Suprapubic skin (tissue), 3 donors: ENCODE measurements at regions not wholly inside any gene's neighbourhood (a gene's known extent, or its start where the extent isn't known, plus 50 kb on each side); places are given as distances from the start of the nearest gene placed in this dataset.

Experiments
- EP300 ChIP-seq: sonication (generic); formaldehyde crosslinking; IDR thresholded peaks from one replicate; pipeline ENCODE4 v1.6.1; 2017; ENCODE audit warnings: antibody characterized with exemption
- POLR2A ChIP-seq, 2 donors: fragments of 450-650 bp; IDR thresholded peaks; one replicate each; pipeline ENCODE4 v1.6.1; 2017; ENCODE audit warnings: antibody characterized with exemption in 2 of 2, mild to moderate bottlenecking in 2 of 2, moderate library complexity in 2 of 2
- TF ChIP-seq, protein P1 (sequence below), 2 donors: fragments of 200-600 bp in 1 of 2; fragments of 450-650 bp in 1 of 2; sonication (generic) in 1 of 2; IDR thresholded peaks; one replicate each; pipeline ENCODE4 v1.5.1; 2016 to 2019; ENCODE audit warnings: antibody characterized with exemption in 2 of 2, mild to moderate bottlenecking in 1 of 2, moderate library complexity in 1 of 2

- TF ChIP-seq, protein P1, sequence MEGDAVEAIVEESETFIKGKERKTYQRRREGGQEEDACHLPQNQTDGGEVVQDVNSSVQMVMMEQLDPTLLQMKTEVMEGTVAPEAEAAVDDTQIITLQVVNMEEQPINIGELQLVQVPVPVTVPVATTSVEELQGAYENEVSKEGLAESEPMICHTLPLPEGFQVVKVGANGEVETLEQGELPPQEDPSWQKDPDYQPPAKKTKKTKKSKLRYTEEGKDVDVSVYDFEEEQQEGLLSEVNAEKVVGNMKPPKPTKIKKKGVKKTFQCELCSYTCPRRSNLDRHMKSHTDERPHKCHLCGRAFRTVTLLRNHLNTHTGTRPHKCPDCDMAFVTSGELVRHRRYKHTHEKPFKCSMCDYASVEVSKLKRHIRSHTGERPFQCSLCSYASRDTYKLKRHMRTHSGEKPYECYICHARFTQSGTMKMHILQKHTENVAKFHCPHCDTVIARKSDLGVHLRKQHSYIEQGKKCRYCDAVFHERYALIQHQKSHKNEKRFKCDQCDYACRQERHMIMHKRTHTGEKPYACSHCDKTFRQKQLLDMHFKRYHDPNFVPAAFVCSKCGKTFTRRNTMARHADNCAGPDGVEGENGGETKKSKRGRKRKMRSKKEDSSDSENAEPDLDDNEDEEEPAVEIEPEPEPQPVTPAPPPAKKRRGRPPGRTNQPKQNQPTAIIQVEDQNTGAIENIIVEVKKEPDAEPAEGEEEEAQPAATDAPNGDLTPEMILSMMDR (IDR thresholded peaks at IDR 0.05): no peak
- TF ChIP-seq EP300 (no peak), POLR2A (IDR thresholded peaks at IDR 0.05) (no peak)
Measured at GRCh38 chr1:30185313-30185712, 538.1 kb downstream of the MATN1 start.
